HG03064 (cell line): ENCODE measurements at regions not wholly inside any gene's neighbourhood (a gene's known extent, or its start where the extent isn't known, plus 50 kb on each side); places are given as distances from the start of the nearest gene placed in this dataset.

Experiments
- ATAC-seq: cut with Tn5 transposase; IDR thresholded peaks from one replicate; pipeline ENCODE4 v1.9.1; 2021; ENCODE audit warnings: low read depth; ENCODE audit not compliant: unreplicated experiment

DNA sequence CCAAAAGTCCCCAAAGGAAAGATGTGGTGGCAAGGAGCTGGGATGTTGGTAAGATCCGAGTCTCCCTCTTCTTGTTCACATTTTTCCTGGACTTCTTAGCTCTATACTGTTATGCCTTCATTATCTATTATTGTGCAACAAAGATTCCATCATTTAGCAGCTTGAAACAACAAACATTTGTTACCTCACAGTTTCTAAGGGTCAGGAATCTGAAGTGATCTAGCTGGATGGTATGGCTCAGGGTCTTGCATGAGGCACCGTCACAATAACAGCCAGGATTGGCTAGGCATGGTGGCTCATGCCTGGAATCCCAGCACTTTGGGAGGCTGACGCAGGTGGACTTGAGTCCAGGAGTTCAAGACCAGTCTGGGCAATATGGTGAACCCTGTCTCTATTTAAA is 51.1 kb upstream of the KRAS start:
- no peak for ATAC-seq
